ENCODE measurements at regions not wholly inside any gene's neighbourhood (a gene's known extent, or its start where the extent isn't known, plus 50 kb on each side); places are given as distances from the start of the nearest gene placed in this dataset.

DNA sequence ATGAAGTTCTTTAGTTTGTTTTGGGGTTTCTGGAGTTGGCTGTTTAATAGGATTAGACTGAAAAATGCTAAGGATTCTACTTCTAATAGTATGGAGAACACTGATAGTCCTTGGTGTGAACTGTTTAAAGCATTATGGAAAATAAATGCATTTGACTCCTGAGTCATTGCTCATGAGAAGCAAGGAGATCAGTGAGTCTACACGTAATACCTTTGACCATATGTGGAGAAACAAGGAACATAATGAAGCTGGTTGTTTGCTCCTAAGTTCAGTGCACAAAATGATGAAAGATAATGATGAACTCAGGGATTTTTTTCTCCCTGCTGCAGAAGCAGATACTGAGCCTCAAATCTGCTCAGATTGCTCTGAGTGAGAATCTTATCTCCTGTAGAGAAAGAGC, 158.9 kb upstream of the COL11A1 start:
- Histone ChIP-seq H2AFZ (ENCODE audit: low read depth, low read length, poor library complexity, severe bottlenecking) (no peak overlapping the region), H3K4me2 (ENCODE audit: low read length) (no peak overlapping the region), H3K79me2 (ENCODE audit: insufficient read depth, low read length) (no peaks in the 10 kb centered on the region), H3K9me3 (ENCODE audit: control insufficient read depth in 1 of 2, insufficient read depth in 1 of 2, low read depth in 1 of 2, low read length in 2 of 2) (no peaks in the 10 kb centered on the region), H3K9me2 (ENCODE audit: insufficient read depth) (no peaks in the 10 kb centered on the region), H3K4me3 (replicated peaks in 1 of 2; ENCODE audit: low read depth in 1 of 2, low read length in 2 of 2) (no peak overlapping the region), H3K36me3 (ENCODE audit: control insufficient read depth in 1 of 2, insufficient read depth in 2 of 2, low read length in 2 of 2) (no peaks in the 10 kb centered on the region), H4K20me1 (ENCODE audit: insufficient read depth) (no peaks in the 10 kb centered on the region), H3K27me3 (ENCODE audit: insufficient read depth, low read length) (no peaks in the 10 kb centered on the region), H3K9ac (ENCODE audit: low read length) (no peak overlapping the region), H3K4me1 (ENCODE audit: control insufficient read depth in 1 of 2, insufficient read depth in 2 of 2, low read length in 2 of 2) (no peaks in the 10 kb centered on the region), H3K27ac (ENCODE audit: low read depth, low read length) (no peak overlapping the region)
- intact Hi-C loops (cut with micrococcal nuclease), result no loop called here
- BruUV-seq (replicated peaks), result no TSS peak
- RAD21 ChIA-PET (ENCODE audit: low non-redundant PET in 1 of 2, low total read pairs in 2 of 2, uncharacterized antibody in 2 of 2, unreplicated experiment in 2 of 2), result no interaction called here
- POLR2A ChIA-PET, result no interaction called here
- no peak for ATAC-seq
- DNase-seq (ENCODE audit: low read depth, low spot score), result no peak
- CTCF ChIA-PET, result no interaction called here
- no peak for TF ChIP-seq CBX3 (IDR thresholded peaks at IDR 0.05; ENCODE audit: low read depth)
- TF ChIP-seq EZH2phosphoT487 (IDR thresholded peaks at IDR 0.05; ENCODE audit: borderline replicate concordance), result no peak
- no peak for TF ChIP-seq ZFX (IDR thresholded peaks at IDR 0.05)
- no peak for TF ChIP-seq POLR2A (IDR thresholded peaks at IDR 0.05; ENCODE audit: borderline replicate concordance, extremely low read depth, insufficient read depth, insufficient read length)
- TF ChIP-seq RAD21 (IDR thresholded peaks at IDR 0.05; ENCODE audit: low read depth), result no peak
- TF ChIP-seq, protein P1, sequence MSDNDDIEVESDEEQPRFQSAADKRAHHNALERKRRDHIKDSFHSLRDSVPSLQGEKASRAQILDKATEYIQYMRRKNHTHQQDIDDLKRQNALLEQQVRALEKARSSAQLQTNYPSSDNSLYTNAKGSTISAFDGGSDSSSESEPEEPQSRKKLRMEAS (IDR thresholded peaks at IDR 0.05), result no peak
- no peak for TF ChIP-seq CEBPB (IDR thresholded peaks at IDR 0.05; ENCODE audit: low read depth)
- TF ChIP-seq SIN3A (IDR thresholded peaks at IDR 0.05; ENCODE audit: low read depth), result no peak
- TF ChIP-seq ZNF274 (IDR thresholded peaks at IDR 0.05; ENCODE audit: low read depth, low read length), result no peak
- no peak for TF ChIP-seq TCF7L2 (IDR thresholded peaks at IDR 0.05; ENCODE audit: borderline replicate concordance, extremely low read depth, insufficient read depth, insufficient read length)
- no peak for TF ChIP-seq YY1 (IDR thresholded peaks at IDR 0.05; ENCODE audit: extremely low read depth, insufficient replicate concordance, low read depth, low read length)
- no peak for TF ChIP-seq EGR1 (IDR thresholded peaks at IDR 0.05; ENCODE audit: low read depth)
- TF ChIP-seq JUND (IDR thresholded peaks at IDR 0.05), result no peak
- TF ChIP-seq EZH2 (IDR thresholded peaks at IDR 0.05), result no peak
- TF ChIP-seq, protein P2, sequence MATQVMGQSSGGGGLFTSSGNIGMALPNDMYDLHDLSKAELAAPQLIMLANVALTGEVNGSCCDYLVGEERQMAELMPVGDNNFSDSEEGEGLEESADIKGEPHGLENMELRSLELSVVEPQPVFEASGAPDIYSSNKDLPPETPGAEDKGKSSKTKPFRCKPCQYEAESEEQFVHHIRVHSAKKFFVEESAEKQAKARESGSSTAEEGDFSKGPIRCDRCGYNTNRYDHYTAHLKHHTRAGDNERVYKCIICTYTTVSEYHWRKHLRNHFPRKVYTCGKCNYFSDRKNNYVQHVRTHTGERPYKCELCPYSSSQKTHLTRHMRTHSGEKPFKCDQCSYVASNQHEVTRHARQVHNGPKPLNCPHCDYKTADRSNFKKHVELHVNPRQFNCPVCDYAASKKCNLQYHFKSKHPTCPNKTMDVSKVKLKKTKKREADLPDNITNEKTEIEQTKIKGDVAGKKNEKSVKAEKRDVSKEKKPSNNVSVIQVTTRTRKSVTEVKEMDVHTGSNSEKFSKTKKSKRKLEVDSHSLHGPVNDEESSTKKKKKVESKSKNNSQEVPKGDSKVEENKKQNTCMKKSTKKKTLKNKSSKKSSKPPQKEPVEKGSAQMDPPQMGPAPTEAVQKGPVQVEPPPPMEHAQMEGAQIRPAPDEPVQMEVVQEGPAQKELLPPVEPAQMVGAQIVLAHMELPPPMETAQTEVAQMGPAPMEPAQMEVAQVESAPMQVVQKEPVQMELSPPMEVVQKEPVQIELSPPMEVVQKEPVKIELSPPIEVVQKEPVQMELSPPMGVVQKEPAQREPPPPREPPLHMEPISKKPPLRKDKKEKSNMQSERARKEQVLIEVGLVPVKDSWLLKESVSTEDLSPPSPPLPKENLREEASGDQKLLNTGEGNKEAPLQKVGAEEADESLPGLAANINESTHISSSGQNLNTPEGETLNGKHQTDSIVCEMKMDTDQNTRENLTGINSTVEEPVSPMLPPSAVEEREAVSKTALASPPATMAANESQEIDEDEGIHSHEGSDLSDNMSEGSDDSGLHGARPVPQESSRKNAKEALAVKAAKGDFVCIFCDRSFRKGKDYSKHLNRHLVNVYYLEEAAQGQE (IDR thresholded peaks at IDR 0.05; ENCODE audit: low read depth), result no peak

Measured in HCT116 (cell line).